ENCODE measurements at regions not wholly inside any gene's neighbourhood (a gene's known extent, or its start where the extent isn't known, plus 50 kb on each side); places are given as distances from the start of the nearest gene placed in this dataset.
A peak's percentile ranks its signal among the peaks of the same experiment; 100 is the strongest.

GRCh38 chr2:41540272-41540998 is 507.4 kb upstream of the PKDCC start:
- peak overlapping the region in 3 of 5 donors; percentile 0 to 42 (median 41) for H3K27ac ChIP-seq
- H3K4me3 ChIP-seq, result no peak overlapping the region
- no peaks in the 10 kb centered on the region for H3K4me1 ChIP-seq
- peak in 1 of 2 donors; percentile 20 for DNase-seq
- H3K36me3 ChIP-seq, result no peaks in the 10 kb centered on the region
- peaks cover 0 to 3% (median 0%) of the 10 kb centered on the region in 4 donors for H3K9me3 ChIP-seq
- WGBS, 5 donors, result 67 to 85% (median 77%) methylated on average over 2 of the region's 2 CpGs
- TF ChIP-seq POLR2AphosphoS5 (IDR thresholded peaks at IDR 0.05) (peak in 1 of 3 donors; percentile 35), EP300 (IDR thresholded peaks at IDR 0.05) (no peak)
- intact Hi-C loops (cut with DNase I; ENCODE audit: low total_unique reads), result no loop called here
- H3K27me3 ChIP-seq, result no peaks in the 10 kb centered on the region

DNA sequence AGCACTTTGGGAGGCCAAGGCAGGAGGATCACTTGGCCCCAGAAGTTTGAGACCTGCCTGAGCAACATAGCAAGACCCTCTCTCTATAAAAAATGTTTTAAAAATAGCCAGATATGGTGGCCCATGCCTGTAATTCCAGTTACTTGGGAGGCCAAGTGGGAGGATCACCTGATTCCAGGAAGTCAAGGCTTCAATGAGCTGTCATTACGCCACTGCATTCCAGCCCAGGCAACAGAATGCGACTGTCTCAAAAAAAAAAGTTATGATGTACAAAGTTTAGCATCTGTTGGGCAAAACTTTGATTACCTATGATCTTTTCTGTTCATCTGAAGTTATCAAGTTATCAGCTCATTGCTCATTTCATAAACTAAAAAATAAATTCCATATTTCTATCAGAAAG is 504.1 kb upstream of the PKDCC start:
- 77 to 97% (median 94%) methylated on average over 2 of the region's 2 CpGs for WGBS, 5 donors
- Histone ChIP-seq H3K4me3 (no peak overlapping the region), H3K36me3 (no peaks in the 10 kb centered on the region), H3K4me1 (no peaks in the 10 kb centered on the region), H3K27me3 (no peaks in the 10 kb centered on the region), H3K9me3 (no peaks in the 10 kb centered on the region), H3K27ac (no peak overlapping the region)
- DNase-seq, result no peak
- intact Hi-C loops (cut with DNase I; ENCODE audit: low total_unique reads), result no loop called here
- TF ChIP-seq POLR2A (IDR thresholded peaks at IDR 0.05), result no peak
- TF ChIP-seq EP300 (IDR thresholded peaks at IDR 0.05), result no peak
- no peak for TF ChIP-seq POLR2AphosphoS5 (IDR thresholded peaks at IDR 0.05)
- TF ChIP-seq, protein P1, sequence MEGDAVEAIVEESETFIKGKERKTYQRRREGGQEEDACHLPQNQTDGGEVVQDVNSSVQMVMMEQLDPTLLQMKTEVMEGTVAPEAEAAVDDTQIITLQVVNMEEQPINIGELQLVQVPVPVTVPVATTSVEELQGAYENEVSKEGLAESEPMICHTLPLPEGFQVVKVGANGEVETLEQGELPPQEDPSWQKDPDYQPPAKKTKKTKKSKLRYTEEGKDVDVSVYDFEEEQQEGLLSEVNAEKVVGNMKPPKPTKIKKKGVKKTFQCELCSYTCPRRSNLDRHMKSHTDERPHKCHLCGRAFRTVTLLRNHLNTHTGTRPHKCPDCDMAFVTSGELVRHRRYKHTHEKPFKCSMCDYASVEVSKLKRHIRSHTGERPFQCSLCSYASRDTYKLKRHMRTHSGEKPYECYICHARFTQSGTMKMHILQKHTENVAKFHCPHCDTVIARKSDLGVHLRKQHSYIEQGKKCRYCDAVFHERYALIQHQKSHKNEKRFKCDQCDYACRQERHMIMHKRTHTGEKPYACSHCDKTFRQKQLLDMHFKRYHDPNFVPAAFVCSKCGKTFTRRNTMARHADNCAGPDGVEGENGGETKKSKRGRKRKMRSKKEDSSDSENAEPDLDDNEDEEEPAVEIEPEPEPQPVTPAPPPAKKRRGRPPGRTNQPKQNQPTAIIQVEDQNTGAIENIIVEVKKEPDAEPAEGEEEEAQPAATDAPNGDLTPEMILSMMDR (IDR thresholded peaks at IDR 0.05), result no peak

DNA sequence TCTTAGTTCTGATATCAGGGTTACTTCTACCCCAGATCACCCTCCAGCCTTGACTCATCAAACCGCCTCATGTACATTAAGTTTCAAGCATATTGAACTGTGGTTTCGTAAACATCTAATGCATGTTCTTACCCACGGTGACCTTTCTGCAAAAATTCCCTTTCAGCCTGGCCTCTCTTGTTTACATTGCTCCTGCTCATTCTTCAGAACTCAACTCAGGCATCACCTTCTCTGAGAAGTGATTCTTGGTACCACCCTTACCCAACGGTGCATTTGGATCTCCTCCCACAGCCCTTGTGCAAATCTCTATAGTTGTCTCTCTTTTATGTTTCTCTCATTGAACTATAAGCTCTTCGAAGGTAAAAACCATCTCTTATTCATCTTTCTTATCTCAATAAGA is 503.1 kb upstream of the PKDCC start:
- H3K4me1 ChIP-seq, result no peaks in the 10 kb centered on the region
- WGBS, 5 donors, result 69 to 87% (median 81%) methylated on average over 4 to 5 of the region's 5 CpGs
- intact Hi-C loops (cut with DNase I; ENCODE audit: low total_unique reads), result no loop called here
- TF ChIP-seq POLR2AphosphoS5 (IDR thresholded peaks at IDR 0.05) (no peak), EP300 (IDR thresholded peaks at IDR 0.05) (no peak), POLR2A (IDR thresholded peaks at IDR 0.05) (no peak)
- TF ChIP-seq, protein P1 (IDR thresholded peaks at IDR 0.05), result no peak
- no peak overlapping the region for H3K4me3 ChIP-seq
- H3K36me3 ChIP-seq, result no peaks in the 10 kb centered on the region
- H3K9me3 ChIP-seq, result no peaks in the 10 kb centered on the region
- no peaks in the 10 kb centered on the region for H3K27me3 ChIP-seq
- H3K27ac ChIP-seq, result no peak overlapping the region
- DNase-seq, result no peak

GRCh38 chr2:41546031-41546430 is 501.8 kb upstream of the PKDCC start:
- Histone ChIP-seq H3K4me1 (no peaks in the 10 kb centered on the region), H3K36me3 (no peaks in the 10 kb centered on the region), H3K9me3 (no peaks in the 10 kb centered on the region), H3K4me3 (no peak overlapping the region), H3K27ac (no peak overlapping the region), H3K27me3 (no peaks in the 10 kb centered on the region)
- WGBS, 5 donors, result 68 to 92% (median 87%) methylated on average over 4 of the region's 4 CpGs
- TF ChIP-seq POLR2AphosphoS5 (IDR thresholded peaks at IDR 0.05), result no peak
- TF ChIP-seq, protein P1 (IDR thresholded peaks at IDR 0.05), result no peak
- TF ChIP-seq EP300 (IDR thresholded peaks at IDR 0.05), result no peak
- TF ChIP-seq POLR2A (IDR thresholded peaks at IDR 0.05), result no peak
- intact Hi-C loops (cut with DNase I; ENCODE audit: low total_unique reads), result no loop called here
- no peak for DNase-seq

- no peak overlapping the region for H3K4me3 ChIP-seq
- intact Hi-C loops (cut with DNase I; ENCODE audit: low total_unique reads), result no loop called here
- H3K9me3 ChIP-seq, result no peaks in the 10 kb centered on the region
- H3K36me3 ChIP-seq, result no peaks in the 10 kb centered on the region
- no peaks in the 10 kb centered on the region for H3K27me3 ChIP-seq
- no peak for DNase-seq
- 69 to 85% (median 76%) methylated on average over 1 of the region's 1 CpG for WGBS, 5 donors
- H3K4me1 ChIP-seq, result no peaks in the 10 kb centered on the region
- H3K27ac ChIP-seq, result no peak overlapping the region
- no peak for TF ChIP-seq POLR2AphosphoS5 (IDR thresholded peaks at IDR 0.05)
- TF ChIP-seq EP300 (IDR thresholded peaks at IDR 0.05), result no peak
- TF ChIP-seq, protein P1 (IDR thresholded peaks at IDR 0.05), result no peak
- TF ChIP-seq POLR2A (IDR thresholded peaks at IDR 0.05), result no peak
These were observed 479.2 kb upstream of the PKDCC start for GRCh38 chr2:41568648-41569047.

All from stomach (tissue), 8 donors.